Heart right ventricle (tissue), 16 donors: ENCODE measurements at regions not wholly inside any gene's neighbourhood (a gene's known extent, or its start where the extent isn't known, plus 50 kb on each side); places are given as distances from the start of the nearest gene placed in this dataset.

Experiments used
- ATAC-seq, 8 donors: fragments of 200-7000 bp; cut with Tn5 transposase; one replicate each; pipeline ENCODE4 v1.9.1; 2020; ENCODE audit warnings: mild to moderate bottlenecking in 8 of 8, moderate library complexity in 8 of 8, moderate number of reproducible peaks in 1 of 8
- DNase-seq, 2 donors: peaks; one replicate each; pipeline ENCODE4 v3.0.0-alpha.2; 2020
- H3K27ac ChIP-seq, 10 donors: fragments of 200-600 bp; sonication (generic) in 2 of 10; one replicate each; pipeline versions ENCODE4 v1.5.0 to v1.8.0; 2020 to 2022; ENCODE audit warnings: mild to moderate bottlenecking in 3 of 10
- H3K27me3 ChIP-seq, 7 donors: fragments of 200-600 bp; one replicate each; pipeline ENCODE4 v1.8.0; 2021 to 2022; ENCODE audit warnings: mild to moderate bottlenecking in 2 of 7
- H3K36me3 ChIP-seq, 9 donors: fragments of 200-600 bp; sonication (generic) in 1 of 9; one replicate each; pipeline versions ENCODE4 v1.5.0 to v1.8.0; 2020 to 2022; ENCODE audit warnings: mild to moderate bottlenecking in 2 of 9
- H3K4me1 ChIP-seq, 9 donors: fragments of 200-600 bp; sonication (generic) in 1 of 9; one replicate each; pipeline versions ENCODE4 v1.5.0 to v1.8.0; 2020 to 2022; ENCODE audit warnings: mild to moderate bottlenecking in 4 of 9
- H3K4me3 ChIP-seq, 10 donors: fragments of 200-600 bp; sonication (generic) in 2 of 10; one replicate each; pipeline versions ENCODE4 v1.5.0 to v1.8.0; 2020 to 2022; ENCODE audit warnings: mild to moderate bottlenecking in 7 of 10, moderate library complexity in 2 of 10
- H3K9me3 ChIP-seq, 11 donors: fragments of 200-600 bp in 10 of 11; sonication (generic) in 2 of 11; one replicate each; pipeline versions ENCODE4 v1.5.0 to v1.8.0; 2013 to 2022; ENCODE audit warnings: mild to moderate bottlenecking in 2 of 11, control low read depth in 1 of 11, moderate library complexity in 1 of 11
- CTCF ChIP-seq, 9 donors: fragments of 200-600 bp; sonication (generic) in 2 of 9; IDR thresholded peaks; one replicate each; pipeline versions ENCODE4 v1.5.0 to v1.8.0; 2021 to 2022; ENCODE audit warnings: antibody characterized with exemption in 9 of 9, mild to moderate bottlenecking in 5 of 9, moderate library complexity in 1 of 9
- WGBS, 2 donors: extraction: QIAGEN DNeasy Blood & Tissue Kit; methylation state at CpG; one replicate each; pipeline ENCODE4 v1.1.7; 2013; ENCODE audit warnings: inconsistent platforms in 1 of 2; 5-methylcytosine and 5-hydroxymethylcytosine counted together
- intact Hi-C, 10 donors: fragments of 100-400 bp; cut with DNase I; formaldehyde crosslinking; loops; one replicate each; pipeline versions ENCODE4 v1.11.1 to v1.14.2; 2022
- donor health status: Arrhythmogenic right ventricular cardiomyopathy.
- donor health status: ischemic (EF 13 %, LVEDD 7.1; RV severe dilation, severe dysfunction).
- donor health status: healthy with polysubstance abuse.
- donor health status: DM: no; HTN: yes; CAD: no.
- donor health status: DM: no; HTN: no; CAD: no.
- donor health status: ischemic (EF 25% LVEDD 6.9; RV normal size, moderate dysfunction).
- donor health status: ischemic (EF 25% LVEDD 5.7; RV mildly dilated, moderate dysfunction).
- donor health status: healthy.
- donor health status: DM: yes; HTN: yes; CAD: no.
- donor health status: Ischemic cardiomyopathy.
- donor health status: ischemic (EF 35%, LVEDD 5.7; RV mildly dilated, moderate dysfunction).
- donor health status: nonischemic (EF 11% LVEDD 7.7; RV severe dilation, severe dysfunction).
- donor health status: DM: yes; HTN: yes; CAD: no.
- donor health status: PGD.
- donor health status: ischemic (EF 29% LVEDD 5.4; RV normal size, mild dysfunction).
- donor health status: nonischemic (EF 23%, LVEDD 6.1; RV moderate dilation, normal function).

DNA sequence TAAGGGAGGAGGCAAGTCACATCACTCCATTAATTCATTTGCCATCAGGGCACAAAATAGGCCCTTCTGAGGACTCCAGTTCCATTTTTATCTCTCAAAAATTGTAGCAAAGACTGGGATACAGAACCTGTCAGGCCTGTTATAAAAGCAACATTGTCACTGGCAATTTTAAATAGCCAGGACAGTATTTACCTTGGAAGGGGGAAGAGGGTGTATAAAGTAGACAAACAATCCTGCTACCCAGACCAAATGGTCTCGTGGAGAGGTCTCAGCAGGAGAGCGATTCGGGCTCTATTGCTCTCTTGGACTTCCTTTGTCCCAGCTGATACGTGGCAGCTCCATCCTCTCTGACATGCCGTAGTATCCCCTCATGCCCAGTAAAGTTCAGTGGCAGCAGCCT, 740.3 kb upstream of the HS6ST1 start:
- ATAC-seq, result no peak
- H3K4me3 ChIP-seq, result no peak overlapping the region
- intact Hi-C loops, result no loop called here
- H3K27me3 ChIP-seq, result no peaks in the 10 kb centered on the region
- H3K27ac ChIP-seq, result no peak overlapping the region
- TF ChIP-seq CTCF (IDR thresholded peaks at IDR 0.05), result no peak
- 93 to 95% methylated on average over 5 of the region's 5 CpGs for WGBS, 2 donors
- no peaks in the 10 kb centered on the region for H3K36me3 ChIP-seq
- H3K9me3 ChIP-seq, result no peaks in the 10 kb centered on the region
- no peaks in the 10 kb centered on the region for H3K4me1 ChIP-seq
- no peak for DNase-seq

DNA sequence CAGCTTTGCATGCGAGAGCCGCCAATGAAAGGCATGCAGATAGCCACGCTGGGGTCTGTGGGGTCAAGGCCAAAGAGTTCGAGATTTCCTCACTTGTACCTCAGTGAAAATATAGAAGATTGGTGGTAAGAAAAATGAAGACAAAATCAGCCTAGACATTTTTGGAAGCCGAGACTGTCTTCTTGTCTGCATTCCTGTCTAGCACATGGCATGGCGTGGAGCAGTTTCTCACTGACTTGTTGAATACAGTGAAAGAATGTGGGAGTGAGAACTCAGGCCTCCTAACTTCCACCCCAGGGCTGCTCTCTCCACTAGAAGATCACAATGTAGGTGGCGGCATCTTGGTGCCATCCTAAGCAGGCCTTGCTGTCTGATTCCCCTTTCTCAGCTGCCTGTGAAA, 740.8 kb upstream of the HS6ST1 start:
- no peaks in the 10 kb centered on the region for H3K4me1 ChIP-seq
- DNase-seq (no peak), ATAC-seq (no peak)
- no peaks in the 10 kb centered on the region for H3K9me3 ChIP-seq
- 94 to 96% methylated on average over 7 of the region's 7 CpGs for WGBS, 2 donors
- H3K4me3 ChIP-seq, result no peak overlapping the region
- H3K27ac ChIP-seq, result no peak overlapping the region
- intact Hi-C loops, result no loop called here
- no peaks in the 10 kb centered on the region for H3K27me3 ChIP-seq
- H3K36me3 ChIP-seq, result no peaks in the 10 kb centered on the region
- no peak for TF ChIP-seq CTCF (IDR thresholded peaks at IDR 0.05)

DNA sequence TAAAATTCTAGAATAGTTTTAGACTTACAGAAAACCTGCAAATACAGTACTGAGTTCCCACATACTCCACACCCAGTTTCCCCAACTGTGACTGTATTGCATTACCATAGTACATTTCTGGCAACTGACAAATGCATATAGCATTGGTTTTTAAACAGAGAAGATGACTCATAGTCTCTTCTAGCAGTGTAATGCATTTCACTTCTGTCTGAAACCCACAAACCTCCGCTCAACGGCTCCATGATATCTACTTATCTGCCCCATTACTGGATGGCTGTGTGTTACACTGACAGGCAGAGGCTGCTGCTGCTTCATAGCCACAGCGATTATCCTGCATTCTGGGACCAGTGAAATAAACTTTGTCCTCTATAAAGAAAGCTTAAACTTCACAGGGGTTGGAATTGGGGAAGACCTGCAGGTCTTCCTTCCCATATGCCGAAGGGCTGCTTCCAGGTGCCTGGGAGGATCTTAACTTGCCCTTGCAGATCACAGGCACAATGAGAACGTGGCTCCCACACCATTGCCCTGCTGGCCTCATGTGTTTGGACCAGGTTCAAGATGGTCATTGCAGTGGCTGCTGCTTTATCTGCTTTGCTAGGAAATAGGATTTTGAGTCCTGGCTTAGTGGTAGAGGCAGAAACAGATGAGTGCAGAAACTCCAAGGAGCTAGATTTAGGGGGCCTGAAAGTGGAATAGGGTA, 742.6 kb upstream of the HS6ST1 start:
- ATAC-seq (no peak), DNase-seq (no peak)
- no peaks in the 10 kb centered on the region for H3K4me1 ChIP-seq
- peaks cover 0 to 6% (median 0%) of the 10 kb centered on the region in 7 donors for H3K27me3 ChIP-seq
- H3K9me3 ChIP-seq, result no peaks in the 10 kb centered on the region
- H3K4me3 ChIP-seq, result no peak overlapping the region
- no peak for TF ChIP-seq CTCF (IDR thresholded peaks at IDR 0.05)
- no peak overlapping the region for H3K27ac ChIP-seq
- WGBS, 2 donors, result 59 to 60% methylated on average over 5 of the region's 5 CpGs
- intact Hi-C loops, result no loop called here
- H3K36me3 ChIP-seq, result no peaks in the 10 kb centered on the region

GRCh38 chr2:129061769-129062121, 743.1 kb upstream of the HS6ST1 start:
- intact Hi-C loops, result no loop called here
- no peak for ATAC-seq
- Histone ChIP-seq H3K27me3 (peaks cover 0 to 6% (median 0%) of the 10 kb centered on the region in 7 donors), H3K27ac (no peak overlapping the region), H3K36me3 (no peaks in the 10 kb centered on the region), H3K4me3 (no peak overlapping the region), H3K9me3 (no peaks in the 10 kb centered on the region), H3K4me1 (no peaks in the 10 kb centered on the region)
- no peak for TF ChIP-seq CTCF (IDR thresholded peaks at IDR 0.05)
- WGBS, 2 donors, result 38 to 97% methylated on average over 1 of the region's 1 CpG
- no peak for DNase-seq
